Body of pancreas (tissue), 4 donors: ENCODE measurements at regions not wholly inside any gene's neighbourhood (a gene's known extent, or its start where the extent isn't known, plus 50 kb on each side); places are given as distances from the start of the nearest gene placed in this dataset.

Experiments
- ATAC-seq: fragments of 150-250 bp; one replicate; pipeline ENCODE4 v1.9.1; 2016
- DNase-seq, 4 donors: peaks; one replicate each; pipeline ENCODE4 v3.0.0-alpha.2; 2019
- H3K27ac ChIP-seq, 4 donors: fragments of 200-600 bp; sonication (generic); 1 replicate in 3 of 4; 2 replicates in 1 of 4; pipeline versions ENCODE4 v1.5.1 to v1.6.1; 2016 to 2019; ENCODE audit warnings: mild to moderate bottlenecking in 1 of 4, mixed read lengths in 1 of 4, moderate library complexity in 1 of 4
- H3K27me3 ChIP-seq, 2 donors: fragments of 200-600 bp; sonication (generic); one replicate each; pipeline ENCODE4 v1.6.0; 2016; ENCODE audit warnings: mild to moderate bottlenecking in 1 of 2
- H3K36me3 ChIP-seq, 2 donors: fragments of 200-600 bp; sonication (generic); replicated peaks in 1 of 2; 2 replicates each; pipeline ENCODE4 v1.5.1; 2016; ENCODE audit warnings: low read depth in 2 of 2; ENCODE audit not compliant: insufficient read depth in 1 of 2
- H3K4me1 ChIP-seq: fragments of 200-600 bp; sonication (generic); one replicate; pipeline ENCODE4 v1.6.0; 2016
- H3K4me3 ChIP-seq, 2 donors: fragments of 200-600 bp; sonication (generic); 1 replicate in 1 of 2; 2 replicates in 1 of 2; pipeline ENCODE4 v1.5.1; 2016 to 2019
- H3K9me3 ChIP-seq, 3 donors: fragments of 200-600 bp; sonication (generic); 1 replicate in 2 of 3; 2 replicates in 1 of 3; pipeline ENCODE4 v1.5.1; 2016
- CTCF ChIP-seq, 7 experiments: fragments of 450-650 bp in 4 of 7; fragments of 200-600 bp in 3 of 7; sonication (generic) in 3 of 7; IDR thresholded peaks; one replicate each; pipeline ENCODE4 v1.5.1; 2016 to 2019; ENCODE audit warnings: antibody characterized with exemption in 7 of 7
- POLR2A ChIP-seq, 3 donors: fragments of 450-650 bp; IDR thresholded peaks; one replicate each; pipeline ENCODE4 v1.6.1; 2016; ENCODE audit warnings: antibody characterized with exemption in 3 of 3, mild to moderate bottlenecking in 2 of 3
- WGBS, 2 donors: methylation state at CpG; one replicate each; pipeline ENCODE4 v1.1.5; 2017; 5-methylcytosine and 5-hydroxymethylcytosine counted together
- intact Hi-C: fragments of 100-400 bp; cut with DNase I; formaldehyde crosslinking; loops from one replicate; pipeline ENCODE4 v1.15.1; 2023

GRCh38 chr3:73787620-73788019 is 162.9 kb upstream of the PDZRN3 start:
- DNase-seq, result no peak
- intact Hi-C loops, result no loop called here
- no peak for ATAC-seq

GRCh38 chr3:73786998-73787397 is 162.3 kb upstream of the PDZRN3 start:
- no peaks in the 10 kb centered on the region for H3K4me1 ChIP-seq
- 76 to 78% methylated on average over 1 of the region's 1 CpG for WGBS, 2 donors
- no peak for TF ChIP-seq CTCF (IDR thresholded peaks at IDR 0.05)
- TF ChIP-seq POLR2A (IDR thresholded peaks at IDR 0.05), result no peak
- H3K27me3 ChIP-seq, result no peaks in the 10 kb centered on the region
- H3K9me3 ChIP-seq, result no peaks in the 10 kb centered on the region
- H3K36me3 ChIP-seq, result no peaks in the 10 kb centered on the region
- DNase-seq, result no peak
- H3K4me3 ChIP-seq, result no peak overlapping the region
- no peak overlapping the region for H3K27ac ChIP-seq
- ATAC-seq, result no peak
- intact Hi-C loops, result no loop called here

More at GRCh38 chr3:73787620-73788019, 162.9 kb upstream of the PDZRN3 start:
- Histone ChIP-seq H3K9me3 (no peaks in the 10 kb centered on the region), H3K27me3 (no peaks in the 10 kb centered on the region), H3K36me3 (no peaks in the 10 kb centered on the region), H3K27ac (no peak overlapping the region), H3K4me1 (no peaks in the 10 kb centered on the region), H3K4me3 (no peak overlapping the region)
- TF ChIP-seq POLR2A (IDR thresholded peaks at IDR 0.05), result no peak
- TF ChIP-seq CTCF (IDR thresholded peaks at IDR 0.05), result no peak

GRCh38 chr3:73786321-73786807 is 161.6 kb upstream of the PDZRN3 start:
- no peak for ATAC-seq
- intact Hi-C loops, result no loop called here

GRCh38 chr3:73784686-73785392 is 160.1 kb upstream of the PDZRN3 start:
- ATAC-seq (no peak), DNase-seq (no peak)
- Histone ChIP-seq H3K36me3 (no peaks in the 10 kb centered on the region), H3K27me3 (peaks cover 0 to 3% of the 10 kb centered on the region in 2 donors), H3K27ac (no peak overlapping the region), H3K4me1 (no peaks in the 10 kb centered on the region), H3K4me3 (no peak overlapping the region), H3K9me3 (no peaks in the 10 kb centered on the region)
- TF ChIP-seq CTCF (IDR thresholded peaks at IDR 0.05) (no peak), POLR2A (IDR thresholded peaks at IDR 0.05) (no peak)
- intact Hi-C loops, result no loop called here
- WGBS, 2 donors, result 84 to 90% methylated on average over 8 of the region's 8 CpGs

More at GRCh38 chr3:73786321-73786807, 161.6 kb upstream of the PDZRN3 start:
- no peaks in the 10 kb centered on the region for H3K4me1 ChIP-seq
- no peaks in the 10 kb centered on the region for H3K36me3 ChIP-seq
- H3K4me3 ChIP-seq, result no peak overlapping the region
- TF ChIP-seq CTCF (IDR thresholded peaks at IDR 0.05), result no peak
- no peak for TF ChIP-seq POLR2A (IDR thresholded peaks at IDR 0.05)
- 87 to 95% methylated on average over 1 of the region's 1 CpG for WGBS, 2 donors
- H3K27ac ChIP-seq, result no peak overlapping the region
- DNase-seq, result no peak
- H3K27me3 ChIP-seq, result no peaks in the 10 kb centered on the region
- H3K9me3 ChIP-seq, result no peaks in the 10 kb centered on the region

- DNase-seq (no peak), ATAC-seq (no peak)
- no peak overlapping the region for H3K27ac ChIP-seq
- no peaks in the 10 kb centered on the region for H3K9me3 ChIP-seq
- H3K4me1 ChIP-seq, result no peaks in the 10 kb centered on the region
- H3K27me3 ChIP-seq, result peaks cover 0 to 3% of the 10 kb centered on the region in 2 donors
- TF ChIP-seq POLR2A (IDR thresholded peaks at IDR 0.05) (no peak), CTCF (IDR thresholded peaks at IDR 0.05) (no peak)
- H3K36me3 ChIP-seq, result no peaks in the 10 kb centered on the region
- no peak overlapping the region for H3K4me3 ChIP-seq
- intact Hi-C loops, result no loop called here
Observed at GRCh38 chr3:73783811-73784210, 159.1 kb upstream of the PDZRN3 start.
